GM12892 (cell line): ENCODE measurements at regions not wholly inside any gene's neighbourhood (a gene's known extent, or its start where the extent isn't known, plus 50 kb on each side); places are given as distances from the start of the nearest gene placed in this dataset.

Experiments used
- POLR2A ChIP-seq: IDR thresholded peaks from 2 replicates; pipeline ENCODE4 v1.6.1; 2011; ENCODE audit warnings: low read depth, low read length, control low read depth
- TAF1 ChIP-seq: IDR thresholded peaks from 2 replicates; pipeline ENCODE4 v1.6.1; 2011; ENCODE audit warnings: low read depth, mild to moderate bottlenecking, control low read depth, low read length, borderline replicate concordance

DNA sequence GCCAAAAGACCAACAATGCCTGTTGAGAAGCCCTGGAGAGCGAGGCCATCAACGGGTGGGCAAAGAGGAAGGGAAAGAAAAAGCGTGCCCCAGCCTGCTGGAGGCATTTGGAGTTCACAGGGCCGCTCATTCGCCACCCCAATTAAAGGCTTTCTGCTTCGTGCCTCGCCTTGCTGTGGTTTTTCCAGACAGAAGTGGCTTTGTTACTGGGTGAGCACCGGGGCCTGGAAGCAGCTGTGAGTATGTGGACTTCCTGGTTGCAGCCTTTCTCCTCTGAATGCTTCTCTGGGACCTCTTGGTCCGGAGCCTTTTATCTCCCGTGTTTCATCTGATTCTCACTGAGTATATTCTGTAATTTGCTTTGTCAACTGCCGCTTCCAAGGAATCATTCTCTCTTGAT is 118.1 kb upstream of the EGR2 start:
- TF ChIP-seq POLR2A (no peak), TAF1 (no peak)
